HepG2 (cell line): ENCODE measurements at regions not wholly inside any gene's neighbourhood (a gene's known extent, or its start where the extent isn't known, plus 50 kb on each side); places are given as distances from the start of the nearest gene placed in this dataset.

Source experiments
- SRSF1 ChIP-seq: fragments of 200-400 bp; formaldehyde crosslinking; optimal IDR thresholded peaks from 2 replicates; pipeline ENCODE3; 2017; ENCODE audit warnings: mild to moderate bottlenecking, low read depth, low read length, moderate library complexity
- TRAFD1 ChIP-seq: sonication (generic); formaldehyde crosslinking; IDR thresholded peaks from 2 replicates; pipeline ENCODE4 v1.5.1; 2020; ENCODE audit warnings: missing genetic modification reagents, mild to moderate bottlenecking, borderline replicate concordance
- ZNF407 ChIP-seq: sonication (generic); formaldehyde crosslinking; IDR thresholded peaks from one replicate; pipeline ENCODE4 v1.5.1; 2020; ENCODE audit warnings: mild to moderate bottlenecking, missing genetic modification reagents; ENCODE audit errors: not compliant biosample characterization

- no peak for TF ChIP-seq ZNF407 (CRISPR knock-in tag)
- TF ChIP-seq TRAFD1 (CRISPR knock-in tag) = no peak
- no peak for TF ChIP-seq SRSF1
These were observed 284.1 kb upstream of the SETBP1 start (continued) for GRCh38 chr18:44396550-44396949.
